SK-N-SH (cell line): ENCODE measurements at regions not wholly inside any gene's neighbourhood (a gene's known extent, or its start where the extent isn't known, plus 50 kb on each side); places are given as distances from the start of the nearest gene placed in this dataset.

ENCODE experiments used
- GABPA ChIP-seq: IDR thresholded peaks from 2 replicates; pipeline ENCODE4 v1.4.0; 2012; ENCODE audit warnings: low read depth, mild to moderate bottlenecking
- GATA2 ChIP-seq: sonication (generic); formaldehyde crosslinking; IDR thresholded peaks from 2 replicates; pipeline ENCODE4 v1.5.0; 2020; ENCODE audit warnings: mild to moderate bottlenecking, missing genetic modification reagents
- POLR2AphosphoS5 ChIP-seq: IDR thresholded peaks from 2 replicates; pipeline ENCODE4 v1.6.1; 2012; ENCODE audit warnings: low read depth, low read length
- RAD21 ChIP-seq: IDR thresholded peaks from 2 replicates; pipeline ENCODE4 v1.6.1; 2012; ENCODE audit warnings: mild to moderate bottlenecking, low read length
- RCOR1 ChIP-seq: fragments of 150-350 bp; IDR thresholded peaks from 2 replicates; pipeline ENCODE4 v1.6.1; 2017; ENCODE audit warnings: antibody characterized with exemption, low read length
- SIN3A ChIP-seq: IDR thresholded peaks from 2 replicates; pipeline ENCODE4 v1.6.1; 2012; ENCODE audit warnings: low read depth, mild to moderate bottlenecking, low read length, moderate library complexity, borderline replicate concordance
- ZBTB33 ChIP-seq: IDR thresholded peaks from 2 replicates; pipeline ENCODE4 v1.4.0; 2012; ENCODE audit warnings: low read depth, borderline replicate concordance
- TF ChIP-seq, protein P1 (sequence below): fragments of 200-600 bp; sonication (generic); IDR thresholded peaks from 2 replicates; pipeline ENCODE4 v1.6.1; 2017; ENCODE audit warnings: antibody characterized with exemption, mild to moderate bottlenecking, moderate library complexity

GRCh38 chr5:110025160-110025559, 335.4 kb downstream of the MAN2A1 start:
- TF ChIP-seq GABPA (no peak), RCOR1 (no peak), ZBTB33 (no peak), RAD21 (no peak), POLR2AphosphoS5 (no peak), SIN3A (no peak), GATA2 (no peak)
- TF ChIP-seq, protein P1, sequence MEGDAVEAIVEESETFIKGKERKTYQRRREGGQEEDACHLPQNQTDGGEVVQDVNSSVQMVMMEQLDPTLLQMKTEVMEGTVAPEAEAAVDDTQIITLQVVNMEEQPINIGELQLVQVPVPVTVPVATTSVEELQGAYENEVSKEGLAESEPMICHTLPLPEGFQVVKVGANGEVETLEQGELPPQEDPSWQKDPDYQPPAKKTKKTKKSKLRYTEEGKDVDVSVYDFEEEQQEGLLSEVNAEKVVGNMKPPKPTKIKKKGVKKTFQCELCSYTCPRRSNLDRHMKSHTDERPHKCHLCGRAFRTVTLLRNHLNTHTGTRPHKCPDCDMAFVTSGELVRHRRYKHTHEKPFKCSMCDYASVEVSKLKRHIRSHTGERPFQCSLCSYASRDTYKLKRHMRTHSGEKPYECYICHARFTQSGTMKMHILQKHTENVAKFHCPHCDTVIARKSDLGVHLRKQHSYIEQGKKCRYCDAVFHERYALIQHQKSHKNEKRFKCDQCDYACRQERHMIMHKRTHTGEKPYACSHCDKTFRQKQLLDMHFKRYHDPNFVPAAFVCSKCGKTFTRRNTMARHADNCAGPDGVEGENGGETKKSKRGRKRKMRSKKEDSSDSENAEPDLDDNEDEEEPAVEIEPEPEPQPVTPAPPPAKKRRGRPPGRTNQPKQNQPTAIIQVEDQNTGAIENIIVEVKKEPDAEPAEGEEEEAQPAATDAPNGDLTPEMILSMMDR = no peak
